WTC11 (cell line): ENCODE measurements at regions not wholly inside any gene's neighbourhood (a gene's known extent, or its start where the extent isn't known, plus 50 kb on each side); places are given as distances from the start of the nearest gene placed in this dataset.

Source experiments
- ATAC-seq: fragments of 200-7000 bp; cut with Tn5 transposase; 2 replicates; pipeline ENCODE4 v1.10.0; 2021; ENCODE audit warnings: mild to moderate bottlenecking, moderate library complexity
- CTCF ChIA-PET: fragments of 300-600 bp; sonication (Branson Sonifier 250); formaldehyde crosslinking; loops from one replicate; lab custom pipeline; 2021; ENCODE audit warnings: antibody characterized with exemption; lab: Charles Lee
- POLR2A ChIA-PET: fragments of 350-600 bp; sonication (Branson Sonifier 250); formaldehyde crosslinking; loops from one replicate; lab custom pipeline; 2021; ENCODE audit warnings: antibody characterized with exemption; lab: Charles Lee
- DNase-seq: peaks from one replicate; pipeline ENCODE4 v3.0.0; 2021; ENCODE audit warnings: low spot score
- H3K27ac Mint-ChIP-seq: 2 replicates; pipeline ENCODE4 v1.8.0; 2021; ENCODE audit warnings: mixed read lengths
- H3K27me3 Mint-ChIP-seq: 2 replicates; pipeline ENCODE4 v1.8.0; 2021; ENCODE audit warnings: low read depth, mild to moderate bottlenecking, moderate library complexity, mixed read lengths
- H3K36me3 Mint-ChIP-seq: 2 replicates; pipeline ENCODE4 v1.8.0; 2021; ENCODE audit warnings: mixed read lengths
- H3K4me1 Mint-ChIP-seq: 2 replicates; pipeline ENCODE4 v1.8.0; 2022; ENCODE audit warnings: mixed read lengths
- H3K4me3 Mint-ChIP-seq: 2 replicates; pipeline ENCODE4 v1.8.0; 2021; ENCODE audit warnings: mild to moderate bottlenecking, moderate library complexity, mixed read lengths
- H3K9me3 Mint-ChIP-seq: 2 replicates; pipeline ENCODE4 v1.8.0; 2021; ENCODE audit warnings: mixed read lengths
- ATF1 ChIP-seq: sonication (generic); formaldehyde crosslinking; IDR thresholded peaks from 2 replicates; pipeline ENCODE4 v1.8.1; 2023; ENCODE audit warnings: mild to moderate bottlenecking, moderate library complexity, missing genetic modification reagents
- CREM ChIP-seq: sonication (generic); formaldehyde crosslinking; IDR thresholded peaks from 2 replicates; pipeline ENCODE4 v1.8.1; 2022; ENCODE audit warnings: mild to moderate bottlenecking, missing genetic modification reagents, moderate library complexity
- FOXP1 ChIP-seq: sonication (generic); formaldehyde crosslinking; IDR thresholded peaks from 2 replicates; pipeline ENCODE4 v1.8.0; 2022; ENCODE audit warnings: missing genetic modification reagents, mild to moderate bottlenecking, moderate library complexity, borderline replicate concordance
- NR1H2 ChIP-seq: sonication (generic); formaldehyde crosslinking; IDR thresholded peaks from 2 replicates; pipeline ENCODE4 v1.9.0; 2021; ENCODE audit warnings: mild to moderate bottlenecking, moderate library complexity, missing genetic modification reagents
- NR3C1 ChIP-seq: sonication (generic); formaldehyde crosslinking; conservative IDR thresholded peaks from 2 replicates; pipeline ENCODE4 v1.8.1; 2023; ENCODE audit warnings: low read depth, mild to moderate bottlenecking, missing genetic modification reagents
- TP53 ChIP-seq: sonication (generic); formaldehyde crosslinking; IDR thresholded peaks from 2 replicates; pipeline ENCODE4 v1.8.1; 2023; ENCODE audit warnings: mild to moderate bottlenecking, missing genetic modification reagents
- ZNF219 ChIP-seq: sonication (generic); formaldehyde crosslinking; IDR thresholded peaks from 2 replicates; pipeline ENCODE4 v1.8.0; 2023; ENCODE audit warnings: missing genetic modification reagents, mild to moderate bottlenecking, borderline replicate concordance
- ZNF317 ChIP-seq: sonication (generic); formaldehyde crosslinking; IDR thresholded peaks from 2 replicates; pipeline ENCODE4 v1.8.1; 2023; ENCODE audit warnings: low read depth, mild to moderate bottlenecking, moderate library complexity, missing genetic modification reagents, borderline replicate concordance
- TF ChIP-seq, protein P1 (sequence below): sonication (generic); formaldehyde crosslinking; IDR thresholded peaks from 2 replicates; pipeline ENCODE4 v1.8.0; 2022; ENCODE audit warnings: missing genetic modification reagents
- TF ChIP-seq, protein P2 (sequence below): fragments of 200-600 bp; IDR thresholded peaks from 2 replicates; pipeline ENCODE4 v1.8.0; 2022; ENCODE audit warnings: antibody characterized with exemption
- TF ChIP-seq, protein P3 (sequence below): fragments of 250-450 bp; sonication (Bioruptor Pico); IDR thresholded peaks from 2 replicates; pipeline ENCODE4 v1.9.0; 2021; ENCODE audit warnings: mild to moderate bottlenecking
- TF ChIP-seq, protein P4 (sequence below): fragments of 250-450 bp; sonication (Bioruptor Pico); IDR thresholded peaks from 2 replicates; pipeline ENCODE4 v1.9.0; 2021; ENCODE audit warnings: moderate library complexity, mild to moderate bottlenecking, inconsistent platforms, borderline replicate concordance
- TF ChIP-seq, protein P5 (sequence below): sonication (generic); formaldehyde crosslinking; IDR thresholded peaks from 2 replicates; pipeline ENCODE4 v1.8.1; 2022; ENCODE audit warnings: missing genetic modification reagents, borderline replicate concordance
- TF ChIP-seq, protein P6 (sequence below): sonication (generic); formaldehyde crosslinking; IDR thresholded peaks from 2 replicates; pipeline ENCODE4 v1.8.1; 2023; ENCODE audit warnings: mild to moderate bottlenecking, missing genetic modification reagents, moderate library complexity
- TF ChIP-seq, protein P7 (sequence below): sonication (generic); formaldehyde crosslinking; IDR thresholded peaks from 2 replicates; pipeline ENCODE4 v1.8.1; 2022; ENCODE audit warnings: low read depth, mild to moderate bottlenecking, moderate library complexity, missing genetic modification reagents, borderline replicate concordance
- TF ChIP-seq, protein P8 (sequence below): sonication (generic); formaldehyde crosslinking; IDR thresholded peaks from 2 replicates; pipeline ENCODE4 v1.8.1; 2023; ENCODE audit warnings: mild to moderate bottlenecking, moderate library complexity, missing genetic modification reagents
- TF ChIP-seq, protein P9 (sequence below): fragments of 250-450 bp; sonication (Bioruptor Pico); IDR thresholded peaks from 2 replicates; pipeline ENCODE4 v2.1.2; 2022; ENCODE audit warnings: mild to moderate bottlenecking, moderate library complexity

DNA sequence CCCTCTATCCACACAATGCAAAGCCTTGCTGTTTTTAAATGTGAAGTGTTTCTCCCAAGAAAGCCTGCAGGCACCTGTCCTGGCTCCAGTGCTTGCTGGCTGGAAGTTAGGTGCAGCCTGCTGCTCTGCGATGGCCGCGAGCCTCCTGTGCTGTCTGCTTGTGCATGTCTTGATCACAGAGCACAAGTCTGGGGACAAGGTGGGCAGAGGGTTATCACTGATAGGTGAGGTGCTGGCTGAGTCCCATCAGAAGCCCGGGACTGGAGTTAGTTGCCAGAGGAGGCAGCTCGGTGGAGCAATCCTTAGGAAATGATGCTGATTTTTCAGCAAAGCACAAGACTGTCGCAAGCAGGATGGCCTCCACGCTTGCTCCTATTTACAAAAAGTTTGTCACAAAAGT lies 137.8 kb upstream of the AJAP1 start:
- ATAC-seq (no peak), DNase-seq (no peak)
- Mint-ChIP-seq H3K9me3 (peaks cover 83% of the 10 kb centered on the region), H3K4me1 (no peaks in the 10 kb centered on the region), H3K4me3 (no peak overlapping the region), H3K27ac (no peak overlapping the region), H3K27me3 (peaks cover 5% of the 10 kb centered on the region), H3K36me3 (peaks cover 80% of the 10 kb centered on the region)
- ChIA-PET POLR2A (no interaction called here), CTCF (no interaction called here)
- TF ChIP-seq, protein P1, sequence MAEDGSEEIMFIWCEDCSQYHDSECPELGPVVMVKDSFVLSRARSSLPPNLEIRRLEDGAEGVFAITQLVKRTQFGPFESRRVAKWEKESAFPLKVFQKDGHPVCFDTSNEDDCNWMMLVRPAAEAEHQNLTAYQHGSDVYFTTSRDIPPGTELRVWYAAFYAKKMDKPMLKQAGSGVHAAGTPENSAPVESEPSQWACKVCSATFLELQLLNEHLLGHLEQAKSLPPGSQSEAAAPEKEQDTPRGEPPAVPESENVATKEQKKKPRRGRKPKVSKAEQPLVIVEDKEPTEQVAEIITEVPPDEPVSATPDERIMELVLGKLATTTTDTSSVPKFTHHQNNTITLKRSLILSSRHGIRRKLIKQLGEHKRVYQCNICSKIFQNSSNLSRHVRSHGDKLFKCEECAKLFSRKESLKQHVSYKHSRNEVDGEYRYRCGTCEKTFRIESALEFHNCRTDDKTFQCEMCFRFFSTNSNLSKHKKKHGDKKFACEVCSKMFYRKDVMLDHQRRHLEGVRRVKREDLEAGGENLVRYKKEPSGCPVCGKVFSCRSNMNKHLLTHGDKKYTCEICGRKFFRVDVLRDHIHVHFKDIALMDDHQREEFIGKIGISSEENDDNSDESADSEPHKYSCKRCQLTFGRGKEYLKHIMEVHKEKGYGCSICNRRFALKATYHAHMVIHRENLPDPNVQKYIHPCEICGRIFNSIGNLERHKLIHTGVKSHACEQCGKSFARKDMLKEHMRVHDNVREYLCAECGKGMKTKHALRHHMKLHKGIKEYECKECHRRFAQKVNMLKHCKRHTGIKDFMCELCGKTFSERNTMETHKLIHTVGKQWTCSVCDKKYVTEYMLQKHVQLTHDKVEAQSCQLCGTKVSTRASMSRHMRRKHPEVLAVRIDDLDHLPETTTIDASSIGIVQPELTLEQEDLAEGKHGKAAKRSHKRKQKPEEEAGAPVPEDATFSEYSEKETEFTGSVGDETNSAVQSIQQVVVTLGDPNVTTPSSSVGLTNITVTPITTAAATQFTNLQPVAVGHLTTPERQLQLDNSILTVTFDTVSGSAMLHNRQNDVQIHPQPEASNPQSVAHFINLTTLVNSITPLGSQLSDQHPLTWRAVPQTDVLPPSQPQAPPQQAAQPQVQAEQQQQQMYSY (CRISPR knock-in tag): no peak
- TF ChIP-seq, protein P2, sequence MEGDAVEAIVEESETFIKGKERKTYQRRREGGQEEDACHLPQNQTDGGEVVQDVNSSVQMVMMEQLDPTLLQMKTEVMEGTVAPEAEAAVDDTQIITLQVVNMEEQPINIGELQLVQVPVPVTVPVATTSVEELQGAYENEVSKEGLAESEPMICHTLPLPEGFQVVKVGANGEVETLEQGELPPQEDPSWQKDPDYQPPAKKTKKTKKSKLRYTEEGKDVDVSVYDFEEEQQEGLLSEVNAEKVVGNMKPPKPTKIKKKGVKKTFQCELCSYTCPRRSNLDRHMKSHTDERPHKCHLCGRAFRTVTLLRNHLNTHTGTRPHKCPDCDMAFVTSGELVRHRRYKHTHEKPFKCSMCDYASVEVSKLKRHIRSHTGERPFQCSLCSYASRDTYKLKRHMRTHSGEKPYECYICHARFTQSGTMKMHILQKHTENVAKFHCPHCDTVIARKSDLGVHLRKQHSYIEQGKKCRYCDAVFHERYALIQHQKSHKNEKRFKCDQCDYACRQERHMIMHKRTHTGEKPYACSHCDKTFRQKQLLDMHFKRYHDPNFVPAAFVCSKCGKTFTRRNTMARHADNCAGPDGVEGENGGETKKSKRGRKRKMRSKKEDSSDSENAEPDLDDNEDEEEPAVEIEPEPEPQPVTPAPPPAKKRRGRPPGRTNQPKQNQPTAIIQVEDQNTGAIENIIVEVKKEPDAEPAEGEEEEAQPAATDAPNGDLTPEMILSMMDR: no peak
- TF ChIP-seq, protein P3, sequence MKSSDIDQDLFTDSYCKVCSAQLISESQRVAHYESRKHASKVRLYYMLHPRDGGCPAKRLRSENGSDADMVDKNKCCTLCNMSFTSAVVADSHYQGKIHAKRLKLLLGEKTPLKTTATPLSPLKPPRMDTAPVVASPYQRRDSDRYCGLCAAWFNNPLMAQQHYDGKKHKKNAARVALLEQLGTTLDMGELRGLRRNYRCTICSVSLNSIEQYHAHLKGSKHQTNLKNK (CRISPR knock-in tag): no peak
- TF ChIP-seq, protein P4, sequence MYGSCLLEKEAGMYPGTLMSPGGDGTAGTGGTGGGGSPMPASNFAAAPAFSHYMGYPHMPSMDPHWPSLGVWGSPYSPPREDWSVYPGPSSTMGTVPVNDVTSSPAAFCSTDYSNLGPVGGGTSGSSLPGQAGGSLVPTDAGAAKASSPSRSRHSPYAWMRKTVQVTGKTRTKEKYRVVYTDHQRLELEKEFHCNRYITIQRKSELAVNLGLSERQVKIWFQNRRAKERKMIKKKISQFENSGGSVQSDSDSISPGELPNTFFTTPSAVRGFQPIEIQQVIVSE (CRISPR knock-in tag): no peak
- TF ChIP-seq ZNF219 (CRISPR knock-in tag) (no peak), NR1H2 (CRISPR knock-in tag) (no peak), ATF1 (no peak), TP53 (CRISPR knock-in tag) (no peak), CREM (no peak), ZNF317 (CRISPR knock-in tag) (no peak), NR3C1 (CRISPR knock-in tag) (no peak), FOXP1 (CRISPR knock-in tag) (no peak)
- TF ChIP-seq, protein P5, sequence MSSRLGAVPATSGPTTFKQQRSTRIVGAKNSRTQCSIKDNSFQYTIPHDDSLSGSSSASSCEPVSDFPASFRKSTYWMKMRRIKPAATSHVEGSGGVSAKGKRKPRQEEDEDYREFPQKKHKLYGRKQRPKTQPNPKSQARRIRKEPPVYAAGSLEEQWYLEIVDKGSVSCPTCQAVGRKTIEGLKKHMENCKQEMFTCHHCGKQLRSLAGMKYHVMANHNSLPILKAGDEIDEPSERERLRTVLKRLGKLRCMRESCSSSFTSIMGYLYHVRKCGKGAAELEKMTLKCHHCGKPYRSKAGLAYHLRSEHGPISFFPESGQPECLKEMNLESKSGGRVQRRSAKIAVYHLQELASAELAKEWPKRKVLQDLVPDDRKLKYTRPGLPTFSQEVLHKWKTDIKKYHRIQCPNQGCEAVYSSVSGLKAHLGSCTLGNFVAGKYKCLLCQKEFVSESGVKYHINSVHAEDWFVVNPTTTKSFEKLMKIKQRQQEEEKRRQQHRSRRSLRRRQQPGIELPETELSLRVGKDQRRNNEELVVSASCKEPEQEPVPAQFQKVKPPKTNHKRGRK (CRISPR knock-in tag): no peak
- TF ChIP-seq, protein P6, sequence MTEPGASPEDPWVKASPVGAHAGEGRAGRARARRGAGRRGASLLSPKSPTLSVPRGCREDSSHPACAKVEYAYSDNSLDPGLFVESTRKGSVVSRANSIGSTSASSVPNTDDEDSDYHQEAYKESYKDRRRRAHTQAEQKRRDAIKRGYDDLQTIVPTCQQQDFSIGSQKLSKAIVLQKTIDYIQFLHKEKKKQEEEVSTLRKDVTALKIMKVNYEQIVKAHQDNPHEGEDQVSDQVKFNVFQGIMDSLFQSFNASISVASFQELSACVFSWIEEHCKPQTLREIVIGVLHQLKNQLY (CRISPR knock-in tag): no peak
- TF ChIP-seq, protein P7, sequence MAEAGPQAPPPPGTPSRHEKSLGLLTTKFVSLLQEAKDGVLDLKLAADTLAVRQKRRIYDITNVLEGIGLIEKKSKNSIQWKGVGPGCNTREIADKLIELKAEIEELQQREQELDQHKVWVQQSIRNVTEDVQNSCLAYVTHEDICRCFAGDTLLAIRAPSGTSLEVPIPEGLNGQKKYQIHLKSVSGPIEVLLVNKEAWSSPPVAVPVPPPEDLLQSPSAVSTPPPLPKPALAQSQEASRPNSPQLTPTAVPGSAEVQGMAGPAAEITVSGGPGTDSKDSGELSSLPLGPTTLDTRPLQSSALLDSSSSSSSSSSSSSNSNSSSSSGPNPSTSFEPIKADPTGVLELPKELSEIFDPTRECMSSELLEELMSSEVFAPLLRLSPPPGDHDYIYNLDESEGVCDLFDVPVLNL (CRISPR knock-in tag): no peak
- TF ChIP-seq, protein P8, sequence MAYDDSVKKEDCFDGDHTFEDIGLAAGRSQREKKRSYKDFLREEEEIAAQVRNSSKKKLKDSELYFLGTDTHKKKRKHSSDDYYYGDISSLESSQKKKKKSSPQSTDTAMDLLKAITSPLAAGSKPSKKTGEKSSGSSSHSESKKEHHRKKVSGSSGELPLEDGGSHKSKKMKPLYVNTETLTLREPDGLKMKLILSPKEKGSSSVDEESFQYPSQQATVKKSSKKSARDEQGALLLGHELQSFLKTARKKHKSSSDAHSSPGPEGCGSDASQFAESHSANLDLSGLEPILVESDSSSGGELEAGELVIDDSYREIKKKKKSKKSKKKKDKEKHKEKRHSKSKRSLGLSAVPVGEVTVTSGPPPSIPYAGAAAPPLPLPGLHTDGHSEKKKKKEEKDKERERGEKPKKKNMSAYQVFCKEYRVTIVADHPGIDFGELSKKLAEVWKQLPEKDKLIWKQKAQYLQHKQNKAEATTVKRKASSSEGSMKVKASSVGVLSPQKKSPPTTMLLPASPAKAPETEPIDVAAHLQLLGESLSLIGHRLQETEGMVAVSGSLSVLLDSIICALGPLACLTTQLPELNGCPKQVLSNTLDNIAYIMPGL: no peak
- TF ChIP-seq, protein P9, sequence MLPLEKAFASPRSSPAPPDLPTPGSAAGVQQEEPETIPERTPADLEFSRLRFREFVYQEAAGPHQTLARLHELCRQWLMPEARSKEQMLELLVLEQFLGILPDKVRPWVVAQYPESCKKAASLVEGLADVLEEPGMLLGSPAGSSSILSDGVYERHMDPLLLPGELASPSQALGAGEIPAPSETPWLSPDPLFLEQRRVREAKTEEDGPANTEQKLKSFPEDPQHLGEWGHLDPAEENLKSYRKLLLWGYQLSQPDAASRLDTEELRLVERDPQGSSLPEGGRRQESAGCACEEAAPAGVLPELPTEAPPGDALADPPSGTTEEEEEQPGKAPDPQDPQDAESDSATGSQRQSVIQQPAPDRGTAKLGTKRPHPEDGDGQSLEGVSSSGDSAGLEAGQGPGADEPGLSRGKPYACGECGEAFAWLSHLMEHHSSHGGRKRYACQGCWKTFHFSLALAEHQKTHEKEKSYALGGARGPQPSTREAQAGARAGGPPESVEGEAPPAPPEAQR: no peak
- TF ChIP-seq, all 79 proteins: peak for 0
